Erythroblast (primary cell): ENCODE measurements at regions not wholly inside any gene's neighbourhood (a gene's known extent, or its start where the extent isn't known, plus 50 kb on each side); places are given as distances from the start of the nearest gene placed in this dataset.

Experiments
- GATA1 ChIP-seq: IDR thresholded peaks from 2 replicates; pipeline ENCODE4 v1.6.1; 2011; ENCODE audit warnings: low read depth, mild to moderate bottlenecking, control low read depth, low read length, moderate library complexity
- POLR2A ChIP-seq: IDR thresholded peaks from 2 replicates; pipeline ENCODE4 v1.6.1; 2011; ENCODE audit warnings: mild to moderate bottlenecking, low read length

DNA sequence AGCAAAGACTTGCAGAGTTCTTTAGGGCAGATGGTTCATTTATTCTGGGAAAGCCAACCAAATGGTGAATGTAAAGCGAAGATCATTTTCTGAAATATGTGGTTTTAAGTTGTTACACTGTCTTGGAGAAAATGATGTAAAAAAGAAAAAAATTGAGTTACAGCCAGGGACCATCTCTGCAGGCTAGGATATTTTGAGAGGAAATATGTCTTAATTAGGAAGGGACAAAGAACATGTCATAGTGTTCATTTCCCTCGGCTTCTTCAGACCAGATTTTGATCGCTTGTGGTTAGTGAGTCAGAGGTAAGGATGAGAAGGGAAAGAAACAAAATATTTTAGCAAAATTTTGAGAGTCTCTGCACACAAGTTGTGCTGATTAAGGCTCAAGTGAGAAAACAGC is 59.0 kb upstream of the C1QTNF7 start:
- TF ChIP-seq POLR2A (no peak), GATA1 (no peak)
